ENCODE measurements at regions not wholly inside any gene's neighbourhood (a gene's known extent, or its start where the extent isn't known, plus 50 kb on each side); places are given as distances from the start of the nearest gene placed in this dataset.

DNA sequence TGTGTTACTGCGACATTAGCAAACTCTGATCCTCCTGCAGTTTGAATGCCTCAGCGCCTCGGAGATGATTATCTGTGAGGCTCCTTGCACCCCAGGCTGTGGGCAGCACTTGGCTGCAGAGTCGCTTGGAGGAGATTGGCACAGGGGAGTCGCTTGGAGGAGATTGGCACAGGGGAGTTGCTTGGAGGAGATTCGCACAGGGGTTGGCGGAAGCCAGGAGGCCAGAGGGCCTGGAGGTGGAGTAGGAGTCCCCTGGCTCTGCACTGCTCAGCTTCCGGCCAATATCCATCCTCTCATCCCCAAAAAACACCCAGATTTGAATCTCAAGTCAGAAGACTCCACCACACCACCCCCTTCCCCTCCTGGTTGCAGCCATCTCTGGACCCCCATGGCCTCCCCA is 192.6 kb upstream of the NECTIN1 start:
- Histone ChIP-seq H3K27me3 (ENCODE audit: insufficient read depth, low read length) (no peaks in the 10 kb centered on the region), H3K27ac (ENCODE audit: insufficient read length, low read depth, low read length) (no peak overlapping the region)

More for the DNA sequence above, 192.6 kb upstream of the NECTIN1 start:
- no peaks in the 10 kb centered on the region for H3K23me2 ChIP-seq (ENCODE audit: insufficient read length, low read depth, low read length, poor library complexity, severe bottlenecking)
- H3K4me2 ChIP-seq (ENCODE audit: insufficient read depth, insufficient read length, low read length): no peak overlapping the region
- Mint-ChIP-seq H3K36me3 (ENCODE audit: insufficient read depth in 1 of 3, low read depth in 3 of 3) (no peaks in the 10 kb centered on the region), H3K4me3 (no peak overlapping the region), H3K27me3 (ENCODE audit: low read depth) (peaks cover 53% of the 10 kb centered on the region), H3K9me3 (no peaks in the 10 kb centered on the region), H3K4me1 (peaks cover 7 to 27% of the 10 kb centered on the region in 2 experiments), H3K27ac (no peak overlapping the region)
- no peak overlapping the region for H2BK15ac ChIP-seq (ENCODE audit: low read depth, low read length)
- H2AK5ac ChIP-seq (ENCODE audit: insufficient read length, low read length): no peak overlapping the region
- no peak overlapping the region for H2BK20ac ChIP-seq (ENCODE audit: low read depth, low read length, poor library complexity, severe bottlenecking)
- WGBS (ENCODE audit: extremely low coverage, insufficient read length, low lambda C conversion rate): no CpG with 5 or more reads among the region's 8 CpGs
- H3T11ph ChIP-seq (ENCODE audit: low read length): no peak overlapping the region
- H4K8ac ChIP-seq (replicated peaks; ENCODE audit: insufficient read length, low read depth, low read length): no peak overlapping the region
- no peaks in the 10 kb centered on the region for H3K79me2 ChIP-seq (ENCODE audit: insufficient read depth, low read length)
- DNase-seq: no peak
- H3K9ac ChIP-seq (ENCODE audit: extremely low read depth, insufficient read length, low read length): no peak overlapping the region
- H4K91ac ChIP-seq (ENCODE audit: insufficient read length, low read depth, low read length): no peak overlapping the region
- H3K14ac ChIP-seq (ENCODE audit: insufficient read depth, low read length): peak overlapping the region; percentile 26; the same call in 1 of the 2 replicates
- TF ChIP-seq, protein P1, sequence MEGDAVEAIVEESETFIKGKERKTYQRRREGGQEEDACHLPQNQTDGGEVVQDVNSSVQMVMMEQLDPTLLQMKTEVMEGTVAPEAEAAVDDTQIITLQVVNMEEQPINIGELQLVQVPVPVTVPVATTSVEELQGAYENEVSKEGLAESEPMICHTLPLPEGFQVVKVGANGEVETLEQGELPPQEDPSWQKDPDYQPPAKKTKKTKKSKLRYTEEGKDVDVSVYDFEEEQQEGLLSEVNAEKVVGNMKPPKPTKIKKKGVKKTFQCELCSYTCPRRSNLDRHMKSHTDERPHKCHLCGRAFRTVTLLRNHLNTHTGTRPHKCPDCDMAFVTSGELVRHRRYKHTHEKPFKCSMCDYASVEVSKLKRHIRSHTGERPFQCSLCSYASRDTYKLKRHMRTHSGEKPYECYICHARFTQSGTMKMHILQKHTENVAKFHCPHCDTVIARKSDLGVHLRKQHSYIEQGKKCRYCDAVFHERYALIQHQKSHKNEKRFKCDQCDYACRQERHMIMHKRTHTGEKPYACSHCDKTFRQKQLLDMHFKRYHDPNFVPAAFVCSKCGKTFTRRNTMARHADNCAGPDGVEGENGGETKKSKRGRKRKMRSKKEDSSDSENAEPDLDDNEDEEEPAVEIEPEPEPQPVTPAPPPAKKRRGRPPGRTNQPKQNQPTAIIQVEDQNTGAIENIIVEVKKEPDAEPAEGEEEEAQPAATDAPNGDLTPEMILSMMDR (conservative IDR thresholded peaks at IDR 0.05): no peak
- no peaks in the 10 kb centered on the region for H3K4me1 ChIP-seq (ENCODE audit: insufficient read depth, low read length)
- H3K9me3 ChIP-seq (ENCODE audit: control insufficient read depth, low read depth, low read length): no peaks in the 10 kb centered on the region
- no peaks in the 10 kb centered on the region for H4K20me1 ChIP-seq (ENCODE audit: control insufficient read depth, insufficient read depth, insufficient read length)
- no peak overlapping the region for H3K18ac ChIP-seq (ENCODE audit: insufficient read length, low read depth, low read length)
- H2BK5ac ChIP-seq (ENCODE audit: insufficient read length, low read length): no peak overlapping the region
- no peak overlapping the region for H3K56ac ChIP-seq (ENCODE audit: insufficient read length, low read depth, low read length)
- no peak overlapping the region for H3K23ac ChIP-seq (ENCODE audit: insufficient read length, low read depth, low read length)
- no peaks in the 10 kb centered on the region for H3K79me1 ChIP-seq (ENCODE audit: insufficient read depth, low read depth, low read length, poor library complexity, severe bottlenecking)
- H2BK120ac ChIP-seq (ENCODE audit: low read depth, low read length, poor library complexity, severe bottlenecking): no peak overlapping the region
- no peak overlapping the region for H4K5ac ChIP-seq (ENCODE audit: insufficient read length, low read depth, low read length)
- no peak overlapping the region for H2AFZ ChIP-seq (ENCODE audit: low read length)
- no peak overlapping the region for H3K4ac ChIP-seq (ENCODE audit: low read depth, low read length)
- no peak overlapping the region for H2BK12ac ChIP-seq (ENCODE audit: insufficient read length, low read depth, low read length)
